GM12874 (cell line): ENCODE measurements at regions not wholly inside any gene's neighbourhood (a gene's known extent, or its start where the extent isn't known, plus 50 kb on each side); places are given as distances from the start of the nearest gene placed in this dataset.

ENCODE experiments used
- CTCF ChIP-seq: IDR thresholded peaks from 2 replicates; pipeline ENCODE4 v1.5.1; 2011; ENCODE audit warnings: low read depth, mild to moderate bottlenecking, control low read depth, low read length, moderate library complexity; ENCODE audit not compliant: insufficient read depth

DNA sequence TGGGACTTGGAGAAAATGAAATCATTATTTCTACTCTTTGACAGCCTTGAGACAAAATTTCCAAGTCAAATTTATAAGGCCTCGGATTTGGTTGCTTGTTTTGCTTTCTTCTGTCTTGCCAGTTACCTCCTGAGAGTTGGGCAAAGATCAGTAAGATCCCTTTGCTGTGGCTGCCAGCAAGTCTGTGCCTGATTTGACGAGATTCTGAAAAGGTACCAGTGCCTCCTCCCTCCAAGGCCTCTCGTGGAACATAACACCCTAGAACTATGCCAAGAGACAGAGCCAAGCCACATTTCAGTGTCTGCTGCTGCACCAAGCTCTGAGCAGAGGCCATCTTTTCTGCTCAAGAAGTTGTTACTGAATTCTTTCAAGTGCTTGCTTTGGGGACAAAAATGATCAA lies 61.0 kb downstream of the GTPBP8 start:
- no peak for TF ChIP-seq CTCF

DNA sequence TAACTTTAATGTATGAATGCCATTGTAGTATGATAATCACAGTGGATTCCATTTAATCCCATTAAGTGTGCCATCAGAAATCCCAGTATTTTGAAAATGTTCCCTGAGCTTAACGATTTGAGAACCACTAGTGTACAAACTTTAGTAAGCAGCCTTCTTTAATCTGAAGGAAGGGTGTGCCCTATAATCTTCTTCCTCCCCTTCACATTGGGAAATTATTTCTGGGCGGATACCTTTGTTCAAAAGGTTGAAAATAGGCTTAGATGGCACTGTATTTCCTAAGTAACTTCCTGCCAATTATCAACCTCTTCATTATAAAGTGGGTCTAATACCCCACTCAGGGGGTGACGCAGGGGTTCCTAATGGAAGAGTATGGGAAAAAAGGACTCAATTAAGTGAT lies 62.4 kb downstream of the GTPBP8 start:
- TF ChIP-seq CTCF, result no peak

- no peak for TF ChIP-seq CTCF
These were observed 63.8 kb downstream of the GTPBP8 start for GRCh38 chr3:113054552-113054951.

DNA sequence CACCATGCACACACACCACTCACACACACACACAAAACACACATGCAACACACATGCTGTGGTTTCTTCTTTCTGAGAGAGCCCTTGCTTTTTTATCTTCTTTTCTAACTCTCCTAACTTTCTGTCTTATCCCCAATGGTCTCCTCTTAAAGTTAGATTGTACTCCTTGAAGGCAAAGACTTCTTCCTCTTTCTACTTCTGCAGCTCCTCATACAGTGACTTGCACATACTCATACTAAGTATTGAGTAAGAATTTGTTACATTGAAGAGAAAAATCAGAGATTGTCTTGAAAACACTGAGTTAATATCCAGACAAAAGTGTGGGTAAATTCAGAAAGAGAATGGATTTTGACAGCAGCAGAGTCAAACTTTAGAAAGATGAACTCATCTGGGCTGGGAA lies 64.4 kb downstream of the GTPBP8 start:
- TF ChIP-seq CTCF, result no peak

DNA sequence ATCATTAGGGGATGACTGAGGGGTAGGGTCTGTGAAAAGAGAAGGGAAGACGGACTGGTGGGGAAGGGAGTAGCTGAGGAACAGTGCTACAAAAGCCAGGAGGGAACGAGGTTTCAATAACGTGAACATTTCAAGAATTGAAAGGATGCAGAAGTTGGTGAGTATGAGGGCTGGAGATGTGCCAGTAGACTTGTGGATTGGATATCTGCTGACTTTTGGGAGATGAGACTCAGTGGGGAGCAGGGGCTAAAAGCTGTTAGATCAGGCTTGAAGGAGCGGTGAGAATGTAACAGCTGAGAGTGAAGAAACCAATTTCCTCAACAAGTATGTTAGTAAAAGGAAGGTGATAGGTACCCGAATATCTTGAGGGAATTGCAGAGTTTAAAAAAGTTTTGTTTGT lies 65.2 kb downstream of the GTPBP8 start:
- TF ChIP-seq CTCF, result no peak

DNA sequence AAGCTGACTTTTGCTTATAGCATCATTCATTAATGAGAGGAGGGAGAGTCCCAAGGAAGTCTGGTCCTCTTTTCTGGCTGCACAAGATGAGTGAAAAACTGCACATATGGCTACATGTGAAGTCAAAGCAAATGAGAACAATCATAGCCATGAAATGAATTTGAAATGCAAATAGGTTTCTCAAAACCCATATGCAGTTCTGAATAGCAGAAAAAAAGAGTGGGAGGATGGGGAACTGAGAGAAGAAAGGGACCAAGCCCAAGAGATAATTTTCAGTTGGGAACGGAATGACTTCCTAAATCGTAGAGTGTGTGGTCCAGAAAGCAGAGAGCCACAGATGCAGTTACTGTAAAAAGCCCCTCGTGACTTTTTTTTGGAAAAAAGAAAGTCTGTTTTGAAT lies 66.3 kb downstream of the GTPBP8 start:
- no peak for TF ChIP-seq CTCF

DNA sequence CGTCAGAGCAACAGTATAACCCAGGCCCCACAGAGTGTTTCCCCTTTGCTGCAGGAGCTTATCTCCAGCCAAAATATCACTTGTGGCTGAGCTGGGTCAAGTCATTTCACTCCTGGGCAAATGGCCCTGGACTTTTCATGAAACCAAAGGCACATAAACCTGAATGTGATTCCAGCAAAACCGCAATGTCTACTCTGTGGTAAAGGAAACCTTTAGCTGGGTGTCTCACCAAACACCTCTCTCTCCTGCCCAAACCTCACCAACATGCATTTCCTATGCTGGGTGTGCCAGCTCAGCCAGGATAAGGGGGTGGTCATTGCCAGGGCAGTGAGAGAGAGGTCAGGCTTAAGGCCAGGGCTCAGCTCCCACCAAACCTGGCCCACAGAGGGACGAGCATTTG lies 67.4 kb downstream of the GTPBP8 start:
- TF ChIP-seq CTCF, result no peak

DNA sequence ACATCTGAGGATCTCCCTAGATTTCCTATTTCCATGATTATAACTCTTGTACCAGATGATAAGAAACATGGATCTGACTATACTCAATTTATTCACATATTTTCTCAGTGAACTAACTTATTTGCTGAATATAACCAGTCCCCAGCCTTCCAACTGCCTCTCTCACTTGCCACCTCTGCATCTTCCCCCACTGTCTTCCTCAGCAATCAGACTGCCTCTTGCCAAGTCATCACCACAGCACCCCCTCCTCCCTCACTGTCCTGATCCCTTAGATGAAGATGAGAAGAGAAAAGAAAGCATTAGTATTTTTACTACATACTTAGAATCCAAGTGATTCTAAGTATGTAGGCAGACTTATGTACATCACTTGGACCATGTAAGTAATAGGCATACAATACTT lies 71.9 kb downstream of the GTPBP8 start:
- TF ChIP-seq CTCF, result no peak
